WTC11 (cell line): ENCODE measurements at regions not wholly inside any gene's neighbourhood (a gene's known extent, or its start where the extent isn't known, plus 50 kb on each side); places are given as distances from the start of the nearest gene placed in this dataset.

Experiments
- ATAC-seq: fragments of 200-7000 bp; cut with Tn5 transposase; 2 replicates; pipeline ENCODE4 v1.10.0; 2021; ENCODE audit warnings: mild to moderate bottlenecking, moderate library complexity
- CTCF ChIA-PET: fragments of 300-600 bp; sonication (Branson Sonifier 250); formaldehyde crosslinking; loops from one replicate; lab custom pipeline; 2021; ENCODE audit warnings: antibody characterized with exemption; lab: Charles Lee
- POLR2A ChIA-PET: fragments of 350-600 bp; sonication (Branson Sonifier 250); formaldehyde crosslinking; loops from one replicate; lab custom pipeline; 2021; ENCODE audit warnings: antibody characterized with exemption; lab: Charles Lee
- DNase-seq: peaks from one replicate; pipeline ENCODE4 v3.0.0; 2021; ENCODE audit warnings: low spot score
- H3K27ac Mint-ChIP-seq: 2 replicates; pipeline ENCODE4 v1.8.0; 2021; ENCODE audit warnings: mixed read lengths
- H3K27me3 Mint-ChIP-seq: 2 replicates; pipeline ENCODE4 v1.8.0; 2021; ENCODE audit warnings: low read depth, mild to moderate bottlenecking, moderate library complexity, mixed read lengths
- H3K36me3 Mint-ChIP-seq: 2 replicates; pipeline ENCODE4 v1.8.0; 2021; ENCODE audit warnings: mixed read lengths
- H3K4me1 Mint-ChIP-seq: 2 replicates; pipeline ENCODE4 v1.8.0; 2022; ENCODE audit warnings: mixed read lengths
- H3K4me3 Mint-ChIP-seq: 2 replicates; pipeline ENCODE4 v1.8.0; 2021; ENCODE audit warnings: mild to moderate bottlenecking, moderate library complexity, mixed read lengths
- H3K9me3 Mint-ChIP-seq: 2 replicates; pipeline ENCODE4 v1.8.0; 2021; ENCODE audit warnings: mixed read lengths
- ARID4B ChIP-seq: sonication (generic); formaldehyde crosslinking; IDR thresholded peaks from 2 replicates; pipeline ENCODE4 v1.8.0; 2023; ENCODE audit warnings: missing genetic modification reagents, mild to moderate bottlenecking, borderline replicate concordance
- ATF1 ChIP-seq: sonication (generic); formaldehyde crosslinking; IDR thresholded peaks from 2 replicates; pipeline ENCODE4 v1.8.1; 2023; ENCODE audit warnings: mild to moderate bottlenecking, moderate library complexity, missing genetic modification reagents
- CBFB ChIP-seq: sonication (generic); formaldehyde crosslinking; IDR thresholded peaks from 2 replicates; pipeline ENCODE4 v1.8.1; 2022; ENCODE audit warnings: mild to moderate bottlenecking, low read depth, missing genetic modification reagents
- CREB1 ChIP-seq: sonication (generic); formaldehyde crosslinking; IDR thresholded peaks from 2 replicates; pipeline ENCODE4 v1.8.0; 2023; ENCODE audit warnings: mild to moderate bottlenecking, missing genetic modification reagents
- E2F5 ChIP-seq: sonication (generic); formaldehyde crosslinking; IDR thresholded peaks from 2 replicates; pipeline ENCODE4 v1.8.1; 2022; ENCODE audit warnings: mild to moderate bottlenecking, moderate library complexity, missing genetic modification reagents
- EMX1 ChIP-seq: fragments of 250-450 bp; sonication (Bioruptor Pico); IDR thresholded peaks from 2 replicates; pipeline ENCODE4 v1.8.0; 2021; ENCODE audit warnings: mild to moderate bottlenecking
- GRHL2 ChIP-seq: fragments of 250-450 bp; sonication (Bioruptor Pico); IDR thresholded peaks from 2 replicates; pipeline ENCODE4 v1.8.0; 2022; ENCODE audit warnings: mild to moderate bottlenecking, moderate library complexity; ENCODE audit not compliant: insufficient replicate concordance, severe bottlenecking
- IRF1 ChIP-seq: sonication (generic); formaldehyde crosslinking; IDR thresholded peaks from 2 replicates; pipeline ENCODE4 v1.8.0; 2023; ENCODE audit warnings: missing genetic modification reagents
- KAT7 ChIP-seq: sonication (generic); formaldehyde crosslinking; IDR thresholded peaks from 2 replicates; pipeline ENCODE4 v1.8.1; 2023; ENCODE audit warnings: missing genetic modification reagents, mild to moderate bottlenecking, borderline replicate concordance
- MXD4 ChIP-seq: fragments of 250-450 bp; sonication (Bioruptor Pico); IDR thresholded peaks from 2 replicates; pipeline ENCODE4 v1.8.0; 2021; ENCODE audit warnings: mild to moderate bottlenecking, moderate library complexity, borderline replicate concordance
- MYBL2 ChIP-seq: sonication (generic); formaldehyde crosslinking; IDR thresholded peaks from 2 replicates; pipeline ENCODE4 v1.8.1; 2023; ENCODE audit warnings: mild to moderate bottlenecking, moderate library complexity, missing genetic modification reagents
- NFATC4 ChIP-seq: fragments of 250-450 bp; sonication (Bioruptor Pico); IDR thresholded peaks from 2 replicates; pipeline ENCODE4 v1.9.0; 2021; ENCODE audit warnings: mild to moderate bottlenecking
- NFYB ChIP-seq: sonication (generic); formaldehyde crosslinking; conservative IDR thresholded peaks from 2 replicates; pipeline ENCODE4 v1.8.0; 2022; ENCODE audit warnings: low read depth, missing genetic modification reagents
- TP53 ChIP-seq: sonication (generic); formaldehyde crosslinking; IDR thresholded peaks from 2 replicates; pipeline ENCODE4 v1.8.1; 2023; ENCODE audit warnings: mild to moderate bottlenecking, missing genetic modification reagents
- USF2 ChIP-seq: sonication (generic); formaldehyde crosslinking; IDR thresholded peaks from 2 replicates; pipeline ENCODE4 v1.8.1; 2023; ENCODE audit warnings: mild to moderate bottlenecking, missing genetic modification reagents, moderate library complexity
- ZBTB21 ChIP-seq: sonication (generic); formaldehyde crosslinking; IDR thresholded peaks from 2 replicates; pipeline ENCODE4 v1.8.1; 2023; ENCODE audit warnings: mild to moderate bottlenecking, missing genetic modification reagents, borderline replicate concordance
- ZNF232 ChIP-seq: sonication (generic); formaldehyde crosslinking; IDR thresholded peaks from 2 replicates; pipeline ENCODE4 v1.8.0; 2022; ENCODE audit warnings: mild to moderate bottlenecking, missing genetic modification reagents
- ZNF317 ChIP-seq: sonication (generic); formaldehyde crosslinking; IDR thresholded peaks from 2 replicates; pipeline ENCODE4 v1.8.1; 2023; ENCODE audit warnings: low read depth, mild to moderate bottlenecking, moderate library complexity, missing genetic modification reagents, borderline replicate concordance
- ZNF425 ChIP-seq: fragments of 250-450 bp; sonication (Bioruptor Pico); conservative IDR thresholded peaks from 2 replicates; pipeline ENCODE4 v1.9.0; 2021; ENCODE audit warnings: mild to moderate bottlenecking
- ZNF671 ChIP-seq: fragments of 250-450 bp; sonication (Bioruptor Pico); IDR thresholded peaks from 2 replicates; pipeline ENCODE4 v1.8.0; 2021; ENCODE audit warnings: mild to moderate bottlenecking

- TF ChIP-seq E2F5 (CRISPR knock-in tag), result no peak
- TF ChIP-seq CBFB (CRISPR knock-in tag), result no peak
- no peak for TF ChIP-seq IRF1 (CRISPR knock-in tag)
- TF ChIP-seq ZNF232 (CRISPR knock-in tag), result no peak
Observed at GRCh38 chr2:63665091-63665490, 76.3 kb downstream of the MDH1 start (continued).

- Mint-ChIP-seq H3K4me1 (peaks cover 31% of the 10 kb centered on the region), H3K4me3 (no peak overlapping the region), H3K9me3 (peaks cover 14% of the 10 kb centered on the region), H3K36me3 (no peaks in the 10 kb centered on the region), H3K27ac (no peak overlapping the region), H3K27me3 (no peaks in the 10 kb centered on the region)
- CTCF ChIA-PET, result interaction anchor here (1.1 kb wide), 1 partner anchor 33 kb away, joined by 4 read pairs; no protein-coding TSS in a partner anchor
- TF ChIP-seq ZNF671 (CRISPR knock-in tag) (no peak), MYBL2 (CRISPR knock-in tag) (no peak), ATF1 (CRISPR knock-in tag) (no peak), TP53 (no peak), ARID4B (CRISPR knock-in tag) (no peak), USF2 (CRISPR knock-in tag) (no peak), NFYB (CRISPR knock-in tag) (no peak), ZBTB21 (CRISPR knock-in tag) (no peak)
- DNase-seq (no peak), ATAC-seq (no peak)
- POLR2A ChIA-PET, result interaction anchor here (1.0 kb wide), 1 partner anchor 77 kb away, joined by 3 read pairs; the partner anchor contains the start of genes MDH1 and WDPCP
Observed at GRCh38 chr2:63665846-63666475, 77.2 kb downstream of the MDH1 start.

- no peak for ATAC-seq
- TF ChIP-seq GRHL2 (CRISPR knock-in tag) (no peak), USF2 (CRISPR knock-in tag) (no peak), MXD4 (no peak), KAT7 (CRISPR knock-in tag) (no peak), EMX1 (CRISPR knock-in tag) (no peak), ZNF317 (CRISPR knock-in tag) (no peak), NFATC4 (no peak), E2F5 (CRISPR knock-in tag) (no peak), CREB1 (CRISPR knock-in tag) (no peak), ZNF425 (CRISPR knock-in tag) (no peak)
Observed at GRCh38 chr2:63667132-63667700, 78.5 kb downstream of the MDH1 start.

More at GRCh38 chr2:63667132-63667700, 78.5 kb downstream of the MDH1 start:
- no peak for DNase-seq
- Mint-ChIP-seq H3K4me3 (no peak overlapping the region), H3K4me1 (peaks cover 26% of the 10 kb centered on the region), H3K27ac (no peak overlapping the region), H3K36me3 (no peaks in the 10 kb centered on the region), H3K27me3 (no peaks in the 10 kb centered on the region), H3K9me3 (peaks cover 14% of the 10 kb centered on the region)
- ChIA-PET POLR2A (no interaction called here), CTCF (no interaction called here)
